Duodenal mucosa (tissue), 2 donors: ENCODE measurements at regions not wholly inside any gene's neighbourhood (a gene's known extent, or its start where the extent isn't known, plus 50 kb on each side); places are given as distances from the start of the nearest gene placed in this dataset.

Source experiments
- H3K27ac ChIP-seq: one replicate; pipeline ENCODE4 v1.7.0; 2013; ENCODE audit warnings: low read depth, low read length
- H3K27me3 ChIP-seq, 2 donors: one replicate each; pipeline ENCODE4 v1.7.0; 2013; ENCODE audit warnings: low read length in 2 of 2, control low read depth in 1 of 2; ENCODE audit not compliant: insufficient read depth in 2 of 2, control insufficient read depth in 1 of 2
- H3K36me3 ChIP-seq, 2 donors: one replicate each; pipeline ENCODE4 v1.7.0; 2013; ENCODE audit warnings: low read length in 2 of 2, control low read depth in 1 of 2; ENCODE audit not compliant: insufficient read depth in 2 of 2, control insufficient read depth in 1 of 2
- H3K4me1 ChIP-seq, 2 donors: one replicate each; pipeline ENCODE4 v1.7.0; 2013; ENCODE audit warnings: low read length in 2 of 2, control low read depth in 1 of 2; ENCODE audit not compliant: insufficient read depth in 2 of 2, control insufficient read depth in 1 of 2
- H3K4me3 ChIP-seq, 2 donors: one replicate each; pipeline ENCODE4 v1.7.0; 2013; ENCODE audit warnings: low read length in 2 of 2, low read depth in 1 of 2
- H3K9ac ChIP-seq, 2 donors: one replicate each; pipeline ENCODE4 v1.7.0; 2013; ENCODE audit warnings: low read length in 2 of 2, low read depth in 1 of 2
- H3K9me3 ChIP-seq, 2 donors: one replicate each; pipeline ENCODE4 v1.7.0; 2013; ENCODE audit warnings: low read length in 2 of 2, control low read depth in 1 of 2; ENCODE audit not compliant: control insufficient read depth in 1 of 2

DNA sequence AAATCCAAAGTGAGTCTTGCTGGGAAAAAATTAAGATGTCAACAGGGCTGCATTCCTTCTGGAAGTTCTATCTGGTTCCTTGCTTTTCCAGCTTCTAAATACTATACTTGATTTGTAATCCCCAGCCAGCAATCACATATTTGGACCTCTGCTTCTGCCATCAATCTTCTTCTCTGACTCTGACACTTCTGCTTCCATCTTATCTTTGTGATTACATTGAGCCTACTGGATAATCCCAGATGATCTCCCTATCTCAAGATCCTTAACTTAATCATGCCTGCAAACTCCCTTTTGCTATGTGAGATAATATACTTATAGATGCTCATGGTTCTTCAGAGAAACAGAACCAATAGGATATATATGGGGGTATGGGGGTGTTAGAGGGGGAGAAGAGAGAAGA is 49.9 kb upstream of the ZDHHC17 start:
- no peaks in the 10 kb centered on the region for H3K9me3 ChIP-seq
- H3K4me1 ChIP-seq: no peaks in the 10 kb centered on the region
- no peak overlapping the region for H3K9ac ChIP-seq
- H3K27me3 ChIP-seq: no peaks in the 10 kb centered on the region
- no peak overlapping the region for H3K4me3 ChIP-seq
- H3K36me3 ChIP-seq: no peaks in the 10 kb centered on the region
- H3K27ac ChIP-seq: no peak overlapping the region
